Tongue (tissue), 2 donors: ENCODE measurements at regions not wholly inside any gene's neighbourhood (a gene's known extent, or its start where the extent isn't known, plus 50 kb on each side); places are given as distances from the start of the nearest gene placed in this dataset. TPM values are rescaled to one million over a fixed set of nuclear protein-coding genes. Genes with fewer than 3 reads are reported as not detected.
A peak's percentile ranks its signal among the peaks of the same experiment; 100 is the strongest.

Source experiments
- DNase-seq: peaks from one replicate; pipeline ENCODE4 v3.0.0-alpha.2; 2015
- small RNA-seq: library from RNA; depleted of rRNA; stranded (forward); fragments of <200 nt; gene quantifications from one replicate; pipeline ENCODE3, GENCODE V24; 2014; ENCODE audit warnings: low replicate concordance

DNA sequence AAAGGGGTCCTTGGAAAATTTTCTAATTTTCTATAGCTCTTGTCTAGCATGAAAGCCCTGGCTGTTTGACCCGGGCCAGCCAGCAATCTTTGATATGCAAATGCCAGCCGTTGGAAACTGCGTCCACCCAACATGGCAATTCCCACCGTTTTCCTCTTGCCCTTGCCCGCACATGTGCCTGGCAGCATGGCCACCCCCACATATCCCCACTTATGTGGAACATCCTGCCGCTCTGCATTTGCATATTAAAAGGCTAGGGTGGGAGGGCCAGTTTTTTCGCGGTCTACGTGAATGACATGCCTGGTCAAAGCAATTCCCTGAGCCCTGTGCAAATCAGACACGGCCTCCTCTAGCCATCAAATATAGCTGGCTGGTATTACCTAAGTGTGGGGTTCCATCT, 110.3 kb upstream of the TDRD3 start:
- DNase-seq, result no peak

DNA sequence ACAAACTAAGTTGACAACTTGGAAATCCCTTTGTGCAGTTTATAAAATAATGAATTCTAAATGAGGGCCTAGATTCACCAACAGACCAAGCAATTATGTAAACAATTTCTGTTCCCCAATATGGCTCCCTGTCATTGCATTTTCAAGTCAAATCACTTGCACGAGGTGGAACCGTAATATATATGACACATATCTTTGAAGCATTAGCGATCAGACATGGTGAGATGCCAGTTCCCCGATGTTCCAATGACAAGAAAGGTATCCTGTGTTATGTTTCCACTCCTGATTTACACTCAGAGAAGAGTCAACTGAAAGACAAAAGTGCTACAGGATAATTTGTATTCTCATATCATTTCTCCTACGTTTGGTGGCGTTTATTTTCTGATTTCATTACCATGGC, 108.5 kb upstream of the TDRD3 start:
- no peak for DNase-seq

DNA sequence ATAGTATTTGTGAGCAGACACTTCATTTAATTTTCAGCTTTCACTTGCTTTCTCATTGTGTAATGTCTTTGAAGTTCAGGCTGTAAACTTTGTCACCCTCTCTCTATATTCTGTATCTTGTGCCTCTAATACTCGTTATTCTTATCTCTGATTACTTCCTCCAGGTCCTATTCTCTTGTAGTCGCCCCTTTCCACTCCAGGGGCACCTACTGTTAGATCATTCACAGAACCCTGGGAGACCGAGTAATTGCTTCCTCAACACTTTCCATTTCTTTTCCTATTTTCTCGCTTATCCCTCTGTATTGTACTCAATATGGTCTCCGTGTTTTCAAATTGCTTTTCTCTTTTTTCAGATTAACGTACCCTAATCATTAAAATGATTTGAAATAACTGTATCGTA, 93.9 kb upstream of the TDRD3 start:
- no peak for DNase-seq

DNA sequence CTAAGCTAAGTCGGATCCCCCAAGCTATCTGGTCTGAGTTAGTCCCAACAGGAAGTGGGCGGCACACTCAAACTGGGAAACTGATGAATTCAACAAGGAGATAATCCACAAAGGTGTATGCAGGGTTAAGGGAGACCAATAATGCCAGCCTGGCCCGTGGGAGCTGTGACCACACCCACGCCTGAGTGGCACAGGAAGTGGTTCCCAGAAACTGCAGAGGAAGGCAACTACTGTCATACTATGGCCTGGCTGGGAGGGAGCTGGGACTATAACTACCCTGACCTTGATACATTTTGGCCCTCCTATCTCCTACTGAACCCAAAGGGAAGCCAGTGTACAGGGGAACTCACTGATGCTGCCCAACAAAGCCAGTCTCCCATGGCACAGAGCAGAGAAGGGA, 85.5 kb upstream of the TDRD3 start:
- no peak for DNase-seq

DNA sequence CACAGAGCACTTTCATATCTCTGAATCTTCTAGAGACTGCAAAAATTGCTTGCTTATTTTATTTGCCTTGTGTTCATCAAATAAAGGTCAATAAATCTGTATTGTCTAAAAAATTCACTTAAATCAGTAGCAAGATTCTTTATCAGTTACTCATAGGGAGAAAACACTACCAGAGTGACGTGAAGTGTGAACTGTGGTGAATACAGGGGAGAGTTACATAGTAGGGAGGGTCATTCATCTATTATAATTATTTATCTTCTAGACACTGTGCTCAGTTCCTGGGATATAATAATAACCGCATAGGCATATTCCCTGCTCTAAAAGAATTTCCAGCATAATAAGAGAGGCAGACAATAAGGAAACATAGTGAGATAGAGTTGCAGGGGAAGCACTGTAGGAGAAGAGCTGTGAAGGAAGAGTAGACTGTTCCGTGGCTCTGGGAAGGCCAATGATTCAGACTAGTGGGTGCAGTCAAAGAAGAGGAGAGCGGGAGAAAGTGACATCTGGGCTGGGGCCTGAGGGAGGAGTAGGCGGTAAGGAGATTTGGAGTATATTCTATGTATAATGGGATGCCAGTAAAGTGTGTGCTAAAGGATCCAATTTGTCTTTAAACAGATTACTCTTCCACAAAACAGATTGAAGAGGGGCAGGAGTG, 84.0 kb upstream of the TDRD3 start:
- DNase-seq, result no peak

DNA sequence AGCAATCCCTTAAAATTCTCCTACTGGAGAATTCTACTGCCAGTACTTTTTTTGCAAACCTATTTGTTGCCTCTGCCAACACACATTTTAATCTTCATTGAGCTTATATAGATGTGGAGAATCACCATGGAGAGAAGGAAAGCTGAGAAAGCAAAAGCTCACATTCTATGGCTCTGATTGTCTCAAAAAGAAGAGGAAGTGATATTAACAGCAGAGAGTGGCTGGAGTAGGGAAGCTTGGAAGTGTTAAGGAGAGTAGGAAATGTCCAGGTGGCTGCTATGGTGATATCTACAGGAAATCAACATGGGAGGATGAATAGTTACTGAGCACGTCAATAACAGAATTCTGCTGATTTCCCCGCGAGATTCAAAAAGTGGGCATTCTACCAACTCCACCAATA, 78.8 kb upstream of the TDRD3 start:
- no peak for DNase-seq

DNA sequence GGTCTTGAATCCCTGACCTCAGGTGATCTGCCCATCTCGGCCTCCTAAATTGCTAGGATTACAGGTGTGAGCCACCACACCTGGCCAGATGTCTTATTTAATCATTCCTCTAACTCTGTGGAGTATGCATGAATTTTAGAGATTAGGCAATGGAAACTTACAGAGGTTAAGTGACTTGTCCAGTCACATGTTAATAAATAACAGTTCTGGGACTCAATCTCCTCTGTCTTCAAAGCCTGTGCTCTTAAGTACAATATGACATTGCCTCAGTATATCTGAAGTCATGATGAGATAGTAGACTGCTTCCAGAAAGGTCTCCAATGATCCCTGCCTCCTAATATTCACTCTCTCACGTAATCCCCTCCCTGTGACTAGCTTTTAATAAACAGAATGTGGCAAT, 72.9 kb upstream of the TDRD3 start:
- DNase-seq, result no peak

DNA sequence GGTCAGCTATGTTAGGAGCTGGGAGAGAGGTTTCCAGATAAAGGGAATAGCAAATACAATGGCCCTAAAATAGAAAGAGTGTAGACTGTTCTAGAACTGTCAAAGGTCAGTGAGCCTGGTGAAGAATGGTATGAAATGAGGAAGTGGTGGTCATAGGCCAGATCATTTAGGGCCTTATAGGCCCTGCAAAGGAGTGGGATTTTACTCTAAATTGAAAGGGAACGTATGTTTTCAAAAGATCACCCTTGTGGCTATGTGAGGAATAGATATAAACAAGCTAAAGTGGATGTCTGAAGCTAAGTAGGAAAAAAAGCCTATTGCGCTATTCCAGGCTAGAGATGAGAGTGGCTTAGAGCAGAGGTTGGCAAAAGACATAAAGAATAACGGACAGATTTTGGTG, 70.7 kb upstream of the TDRD3 start:
- DNase-seq, result no peak

DNA sequence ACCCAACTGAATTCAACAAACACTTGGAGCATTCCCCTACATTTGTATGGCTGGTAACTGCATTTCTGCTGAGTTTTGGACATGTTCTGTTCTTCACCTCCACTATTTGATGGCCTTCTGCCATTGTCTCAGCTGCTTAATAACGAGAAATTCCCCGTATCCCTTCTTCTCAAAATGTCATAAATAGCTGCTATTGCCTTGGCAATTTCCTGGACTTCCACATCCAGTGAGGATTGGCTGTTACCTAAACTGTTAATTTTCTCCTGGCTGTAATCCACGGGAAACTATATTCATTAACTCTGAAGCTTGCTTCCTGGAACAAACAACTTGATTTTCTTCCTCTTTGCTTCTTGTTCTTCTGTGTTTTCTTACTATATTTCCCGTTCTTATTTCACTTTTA, 69.5 kb upstream of the TDRD3 start:
- no peak for DNase-seq

DNA sequence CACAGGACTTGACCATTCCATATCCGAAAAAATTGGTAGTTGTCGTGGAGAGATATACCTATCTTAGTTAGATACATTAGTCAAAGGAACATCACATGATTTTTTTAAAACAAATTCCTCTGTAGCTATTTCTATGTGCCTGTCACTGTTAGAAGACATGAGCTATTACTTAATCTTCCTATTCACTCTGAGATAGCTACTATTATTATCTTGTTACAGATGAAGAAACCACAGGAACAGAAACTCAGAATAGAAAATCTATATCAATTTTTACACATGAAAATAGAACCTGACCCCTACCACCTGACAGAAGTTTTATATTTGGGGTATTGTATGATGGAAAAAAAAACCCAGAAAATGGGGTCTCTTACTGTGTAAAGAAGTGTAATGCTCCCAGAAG, 68.9 kb upstream of the TDRD3 start:
- DNase-seq, result no peak

DNA sequence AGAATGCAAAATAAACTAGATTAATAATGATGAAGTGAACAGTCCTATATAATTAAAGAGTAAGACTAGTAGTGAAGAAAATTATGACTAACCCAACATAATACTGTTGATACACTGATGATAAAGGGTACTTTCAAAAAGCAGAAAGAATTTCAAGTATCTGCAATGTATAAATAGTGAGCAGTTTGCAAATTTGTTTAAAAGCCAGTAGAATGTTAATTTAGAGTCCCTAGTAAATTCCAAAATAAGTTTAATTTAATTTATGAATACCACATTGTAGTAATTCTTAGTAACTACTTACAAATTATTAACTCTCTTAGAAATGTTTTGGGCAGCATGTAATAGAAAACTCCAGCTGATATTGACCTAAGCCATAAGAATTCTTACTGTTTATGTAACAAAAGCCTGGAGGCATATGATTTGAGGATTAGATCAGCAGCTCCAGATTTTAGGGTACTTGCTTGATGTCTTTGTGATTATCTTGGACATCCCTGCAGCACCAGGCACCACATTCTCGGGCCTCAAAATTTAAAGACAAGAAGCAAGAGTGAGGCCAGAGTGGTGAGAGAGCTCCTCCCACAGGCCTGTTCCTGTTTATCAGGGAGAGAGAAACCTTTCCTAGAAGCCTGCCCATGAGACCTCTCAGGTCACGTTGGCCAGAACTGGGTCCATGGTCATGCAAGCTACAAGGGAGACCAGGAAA, 67.6 kb upstream of the TDRD3 start:
- DNase-seq, result peak; percentile 21

DNA sequence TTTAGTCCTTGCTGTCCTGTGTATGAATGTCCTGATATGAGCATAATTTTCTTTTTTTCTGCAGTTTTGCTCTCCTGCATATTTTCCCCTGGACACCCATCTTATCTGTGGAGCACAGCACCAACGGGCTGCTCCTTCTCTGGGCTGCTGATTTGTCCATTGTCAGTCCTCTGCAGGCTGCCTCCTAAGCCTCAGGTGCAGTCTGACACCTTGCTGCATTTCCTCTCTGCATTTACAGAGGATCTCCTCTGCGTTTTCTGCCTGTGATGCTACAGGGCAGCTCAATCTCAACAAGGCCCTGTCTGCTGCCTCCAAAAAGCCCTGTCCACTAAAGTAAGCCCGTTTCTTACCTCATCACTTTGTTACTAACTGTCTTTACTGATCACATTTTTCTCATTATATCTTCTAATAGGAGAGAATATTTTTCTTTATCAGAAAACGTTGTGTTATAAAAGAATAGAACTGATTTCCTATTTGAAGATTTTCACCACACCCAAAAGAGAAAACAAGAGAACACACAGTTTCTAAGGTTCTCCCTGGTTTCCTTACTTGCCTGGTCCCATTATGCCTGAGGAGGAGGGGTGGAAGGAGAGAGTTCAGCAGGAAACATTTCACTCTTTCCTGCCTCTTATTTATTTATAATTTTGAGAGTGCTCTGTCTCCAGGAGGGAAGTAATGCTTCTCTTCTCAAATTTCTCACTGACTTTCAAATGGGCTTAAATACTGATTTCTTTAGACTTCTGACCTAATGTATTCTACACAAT, 65.6 kb upstream of the TDRD3 start:
- DNase-seq, result no peak

DNA sequence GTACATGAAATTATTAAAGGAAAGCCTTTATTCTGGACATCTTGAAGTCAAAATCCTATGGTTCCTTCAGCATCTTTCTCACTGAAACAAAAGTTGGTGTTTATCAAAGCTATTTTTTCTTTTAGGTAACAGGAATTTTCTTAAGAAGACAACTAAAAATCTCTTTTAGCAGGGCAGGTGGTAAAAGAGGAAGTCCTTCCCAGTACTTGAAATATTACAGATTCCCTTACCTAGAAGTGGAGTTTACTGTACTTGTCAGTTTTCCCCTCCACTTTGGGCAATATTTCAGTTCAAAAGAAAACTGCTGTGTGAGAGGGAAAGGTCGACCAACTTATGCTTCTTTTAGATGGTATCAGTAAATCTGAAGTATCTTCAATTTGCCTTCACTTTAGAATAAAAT, 64.3 kb upstream of the TDRD3 start:
- no peak for DNase-seq

DNA sequence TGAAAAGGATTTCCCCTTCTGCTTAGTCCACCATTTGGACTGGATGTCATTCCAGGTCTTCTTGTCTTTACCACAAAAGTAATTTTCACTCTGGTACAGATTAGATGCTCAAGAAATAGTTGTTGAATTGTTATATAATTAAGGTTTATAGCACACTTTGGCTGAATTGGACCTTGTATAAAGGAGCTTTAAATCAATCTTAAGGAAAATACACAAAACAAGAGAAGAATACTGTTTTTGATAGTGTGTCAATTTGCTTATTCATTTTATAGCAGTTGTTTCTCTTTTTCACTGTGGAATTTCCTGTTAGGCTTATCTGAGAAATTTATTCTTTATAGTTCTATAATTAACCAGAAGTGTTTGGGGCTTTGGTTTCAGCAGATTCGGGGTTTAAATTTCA, 62.7 kb upstream of the TDRD3 start:
- DNase-seq, result no peak

DNA sequence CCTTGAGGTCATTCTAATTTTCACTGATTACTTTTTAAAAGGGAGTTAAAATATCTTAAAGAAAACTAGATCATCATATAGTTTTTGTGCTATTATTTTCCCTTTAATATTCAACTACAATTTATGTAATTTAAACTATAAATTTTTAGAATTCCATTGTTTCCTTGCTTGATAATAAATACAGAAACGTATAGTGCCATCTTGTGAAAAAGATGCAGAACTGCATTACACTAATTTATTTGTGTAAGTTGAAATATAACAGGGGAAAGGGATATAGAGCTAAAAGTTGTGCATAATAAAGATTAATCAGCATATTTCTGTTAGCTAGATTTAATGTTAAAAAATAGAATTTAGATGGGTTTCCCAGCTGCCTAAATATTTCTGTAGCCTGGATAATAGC, 61.5 kb upstream of the TDRD3 start:
- no peak for DNase-seq

DNA sequence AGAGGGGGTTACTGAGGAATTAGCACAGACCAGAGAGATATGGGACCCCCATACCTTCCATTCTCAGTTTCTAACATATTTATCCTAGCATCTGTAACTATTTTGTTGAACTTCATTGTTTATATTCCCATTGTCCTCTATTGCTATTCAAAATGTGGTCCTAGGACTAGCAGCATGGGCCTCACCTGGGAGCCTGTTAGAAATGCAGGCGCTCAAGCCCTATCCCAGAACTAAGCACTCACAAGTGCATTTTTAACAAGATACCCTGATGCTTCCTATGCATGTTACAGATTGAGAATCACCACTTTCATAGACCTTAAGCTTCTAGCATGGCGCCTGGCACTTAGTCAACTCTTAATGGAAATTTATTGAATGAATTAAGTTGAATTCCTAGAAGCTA, 58.3 kb upstream of the TDRD3 start:
- DNase-seq, result no peak

DNA sequence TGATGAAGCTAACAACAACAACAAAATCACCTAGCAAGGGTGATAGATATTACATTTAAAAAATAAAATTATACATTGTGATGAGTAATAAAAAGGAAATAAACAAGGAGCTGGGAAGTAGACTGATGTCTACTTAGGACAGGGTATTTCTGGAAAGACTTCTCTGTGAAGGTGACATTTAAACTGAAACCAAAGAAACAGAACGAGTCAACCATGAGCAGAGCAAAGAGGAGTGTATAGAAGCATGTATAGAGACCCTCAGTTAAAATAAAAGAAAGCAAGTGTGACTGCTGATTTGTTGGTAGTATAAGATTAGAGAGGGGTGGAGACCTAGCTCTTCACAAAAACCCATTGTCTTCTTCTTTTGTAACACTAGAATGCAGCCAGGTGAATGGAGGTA, 53.0 kb upstream of the TDRD3 start:
- DNase-seq, result no peak

DNA sequence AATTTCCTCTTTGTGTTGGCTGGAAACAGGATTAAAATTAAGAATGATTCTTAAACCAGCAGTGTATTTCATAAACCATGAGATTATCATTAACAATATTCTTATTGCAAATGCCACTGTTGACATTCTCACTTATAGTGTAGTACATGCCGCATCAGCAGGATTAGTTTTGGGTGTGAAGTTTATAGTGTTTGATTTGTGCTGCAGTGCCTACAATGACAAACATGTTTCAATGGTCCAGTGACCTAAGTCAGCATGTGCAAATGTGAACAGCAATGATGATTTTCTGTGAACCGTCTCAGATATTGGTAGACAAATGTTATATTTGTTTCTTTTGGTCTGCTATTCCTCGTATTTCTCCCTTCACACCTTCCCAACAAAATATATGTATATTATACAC, 49.8 kb upstream of the TDRD3 start:
- DNase-seq, result no peak

Small RNA genes lying in the stretch of these regions (small RNA-seq; reads per million reads assigned to genes)
- gene AL359920.1, result not detected
